Coronary artery (tissue), 2 donors: ENCODE measurements at regions not wholly inside any gene's neighbourhood (a gene's known extent, or its start where the extent isn't known, plus 50 kb on each side); places are given as distances from the start of the nearest gene placed in this dataset.

Experiments
- DNase-seq: peaks from one replicate; pipeline ENCODE4 v3.0.0-alpha.2; 2017; ENCODE audit warnings: low spot score
- H3K27ac ChIP-seq, 2 donors: fragments of 200-600 bp; sonication (generic); one replicate each; pipeline ENCODE4 v1.5.1; 2016 to 2019
- H3K4me3 ChIP-seq: fragments of 200-600 bp; sonication (generic); 2 replicates; pipeline ENCODE4 v1.5.1; 2016; ENCODE audit warnings: mild to moderate bottlenecking, moderate library complexity
- CTCF ChIP-seq: fragments of 200-600 bp; sonication (generic); IDR thresholded peaks from one replicate; pipeline ENCODE4 v1.5.1; 2019; ENCODE audit warnings: antibody characterized with exemption

DNA sequence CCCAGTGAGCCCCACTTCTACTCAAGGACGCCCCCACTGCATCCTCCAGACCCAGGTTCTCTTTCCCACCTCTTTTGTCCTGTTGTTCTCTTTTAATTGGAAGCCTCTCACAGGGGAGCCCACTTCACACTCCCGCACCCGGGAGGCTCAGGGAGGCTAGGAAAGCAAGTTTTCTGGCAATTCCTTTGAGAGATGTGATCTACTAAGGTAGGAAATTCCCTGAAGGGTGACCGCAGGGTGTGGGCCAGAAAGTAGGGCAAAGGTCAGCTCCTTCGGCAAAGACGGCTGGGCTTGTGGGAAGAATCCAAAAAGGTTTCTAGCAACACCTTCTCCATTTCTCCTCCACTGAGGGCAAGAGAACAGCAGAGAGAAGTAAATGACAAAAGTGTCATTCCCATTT, 98.1 kb upstream of the PTPN1 start:
- no peak for TF ChIP-seq CTCF
- no peak for DNase-seq
- H3K27ac ChIP-seq, result peak overlapping the region; percentile 98 to 99
- no peak overlapping the region for H3K4me3 ChIP-seq

- Histone ChIP-seq H3K4me3 (no peak overlapping the region), H3K27ac (peak overlapping the region; percentile 98 to 99)
- DNase-seq, result no peak
- TF ChIP-seq CTCF, result no peak
These were observed 97.7 kb upstream of the PTPN1 start for GRCh38 chr20:50412499-50412898.

- Histone ChIP-seq H3K27ac (peak overlapping the region; percentile 98 to 99), H3K4me3 (no peak overlapping the region)
- peak; percentile 53 for DNase-seq
- no peak for TF ChIP-seq CTCF
These were observed 97.1 kb upstream of the PTPN1 start for GRCh38 chr20:50413088-50413500.

DNA sequence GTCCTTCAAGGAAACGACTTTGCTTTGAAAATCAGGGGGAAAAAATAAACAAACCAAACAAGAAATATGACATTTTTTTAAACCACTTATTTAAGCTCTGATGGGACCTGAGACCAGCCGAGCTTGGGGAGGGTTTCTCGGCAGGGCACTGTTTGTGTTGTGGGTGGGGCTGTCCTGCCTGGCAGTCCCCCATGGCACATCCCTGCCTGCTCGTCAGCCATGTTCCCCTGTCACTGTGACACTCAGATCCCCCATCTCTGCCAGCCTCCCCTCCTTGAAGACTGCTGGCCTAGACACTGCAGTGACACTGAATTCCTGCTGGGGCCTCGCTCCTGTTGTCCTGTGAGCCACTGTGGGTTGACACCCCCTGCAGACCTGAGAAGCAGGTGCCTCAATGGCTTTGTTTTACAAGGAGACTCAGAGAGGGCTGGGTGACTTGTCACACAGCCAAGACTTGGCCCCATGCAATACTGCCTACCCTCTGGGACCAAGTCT, 95.1 kb upstream of the PTPN1 start:
- Histone ChIP-seq H3K4me3 (no peak overlapping the region), H3K27ac (peak overlapping the region; percentile 98 to 99)
- no peak for DNase-seq
- TF ChIP-seq CTCF, result no peak

DNA sequence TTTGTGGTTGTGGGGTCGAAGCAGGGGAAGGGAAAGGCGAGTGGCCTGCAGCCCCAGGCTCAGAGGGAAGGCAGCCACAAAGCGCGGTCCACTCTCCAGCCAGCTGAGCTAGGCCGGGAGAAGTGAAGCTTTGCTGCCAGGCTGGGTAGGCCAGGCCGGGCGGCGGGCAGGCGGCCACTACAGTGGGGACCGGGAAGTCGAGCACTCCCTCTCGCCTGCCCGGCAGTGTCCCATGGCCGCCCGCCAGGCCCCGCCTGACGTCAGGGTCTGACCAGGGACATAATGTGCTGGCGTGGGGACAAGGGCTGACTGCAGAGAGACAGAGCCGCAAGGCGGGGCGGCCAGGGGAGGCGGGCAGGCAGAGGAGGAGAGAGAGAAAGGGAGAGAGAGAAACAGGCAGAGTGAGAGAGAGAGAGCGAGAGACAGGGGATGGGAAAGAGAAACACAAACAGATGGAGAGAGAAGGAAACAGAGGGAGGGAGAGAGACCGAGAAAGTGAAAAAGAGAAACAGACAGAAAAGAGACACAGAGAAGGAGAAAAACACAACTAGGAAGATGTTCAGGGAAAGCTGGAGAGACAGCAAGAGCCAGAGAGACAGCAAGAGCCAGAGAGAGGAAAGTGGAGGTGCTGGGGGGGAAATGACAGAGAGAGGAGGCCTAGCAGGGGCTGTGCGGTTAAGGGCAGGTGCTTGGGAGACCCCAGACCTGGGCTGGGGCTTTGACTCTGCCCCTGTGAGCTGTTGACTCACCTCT, 94.5 kb upstream of the PTPN1 start:
- DNase-seq, result peak; percentile 100
- TF ChIP-seq CTCF, result no peak
- H3K4me3 ChIP-seq, result peak overlapping the region; percentile 17
- peak overlapping the region; percentile 98 to 99 for H3K27ac ChIP-seq

- DNase-seq, result peak; percentile 80
These were observed 93.7 kb upstream of the PTPN1 start for GRCh38 chr20:50416269-50417022.

More at GRCh38 chr20:50416269-50417022, 93.7 kb upstream of the PTPN1 start:
- no peak for TF ChIP-seq CTCF
- Histone ChIP-seq H3K4me3 (peak overlapping the region; percentile 17), H3K27ac (peak overlapping the region; percentile 98 to 99)
